Stimulated activated CD4-positive, alpha-beta T cell treated with anti-CD3 and anti-CD28 coated beads, Interleukin-2, amount 100 ng/mL, for 48 hours (primary cell): ENCODE measurements at regions not wholly inside any gene's neighbourhood (a gene's known extent, or its start where the extent isn't known, plus 50 kb on each side); places are given as distances from the start of the nearest gene placed in this dataset.

Experiments used
- DNase-seq, 2 donors: peaks; one replicate each; pipeline ENCODE4 v3.0.0-alpha.2; 2020

GRCh38 chr7:148472406-148472805 is 118.2 kb upstream of the C7orf33 start:
- no peak for DNase-seq

GRCh38 chr7:148473703-148474480 is 116.7 kb upstream of the C7orf33 start:
- no peak for DNase-seq

GRCh38 chr7:148474481-148475025 is 116.0 kb upstream of the C7orf33 start:
- DNase-seq: no peak

- no peak for DNase-seq
Measured at GRCh38 chr7:148478551-148478950, 112.0 kb upstream of the C7orf33 start.

- DNase-seq: no peak
Measured at GRCh38 chr7:148480479-148481146, 110.0 kb upstream of the C7orf33 start.

- no peak for DNase-seq
Measured at GRCh38 chr7:148481147-148481526, 109.4 kb upstream of the C7orf33 start.

- no peak for DNase-seq
Measured at GRCh38 chr7:148481971-148482626, 108.5 kb upstream of the C7orf33 start.

GRCh38 chr7:148483515-148484308 is 106.9 kb upstream of the C7orf33 start:
- no peak for DNase-seq

GRCh38 chr7:148484486-148484885 is 106.1 kb upstream of the C7orf33 start:
- DNase-seq: no peak

GRCh38 chr7:148485618-148486017 is 104.9 kb upstream of the C7orf33 start:
- no peak for DNase-seq

- no peak for DNase-seq
Measured at GRCh38 chr7:148486937-148487336, 103.6 kb upstream of the C7orf33 start.

- no peak for DNase-seq
Measured at GRCh38 chr7:148487912-148488311, 102.7 kb upstream of the C7orf33 start.

GRCh38 chr7:148489678-148490077 is 100.9 kb upstream of the C7orf33 start:
- no peak for DNase-seq

GRCh38 chr7:148492157-148492860 is 98.3 kb upstream of the C7orf33 start:
- no peak for DNase-seq

GRCh38 chr7:148495605-148496004 is 95.0 kb upstream of the C7orf33 start:
- DNase-seq: no peak

GRCh38 chr7:148500978-148501377 is 89.6 kb upstream of the C7orf33 start:
- no peak for DNase-seq

GRCh38 chr7:148503900-148504487 is 86.6 kb upstream of the C7orf33 start:
- no peak for DNase-seq

GRCh38 chr7:148505645-148506375 is 84.8 kb upstream of the C7orf33 start:
- DNase-seq: no peak

GRCh38 chr7:148507064-148507573 is 83.4 kb upstream of the C7orf33 start:
- peak; percentile 19 to 24 for DNase-seq

- peak in 1 of 2 donors; percentile 37 for DNase-seq
Measured at GRCh38 chr7:148507787-148508186, 82.8 kb upstream of the C7orf33 start.

- no peak for DNase-seq
Measured at GRCh38 chr7:148514236-148514635, 76.3 kb upstream of the C7orf33 start.
